ENCODE measurements at regions not wholly inside any gene's neighbourhood (a gene's known extent, or its start where the extent isn't known, plus 50 kb on each side); places are given as distances from the start of the nearest gene placed in this dataset.
"Not testable (repeated sequence)": the region's sequence is repeated elsewhere in the genome, so short reads cannot be mapped to it uniquely, and the experiment has no call there.

DNA sequence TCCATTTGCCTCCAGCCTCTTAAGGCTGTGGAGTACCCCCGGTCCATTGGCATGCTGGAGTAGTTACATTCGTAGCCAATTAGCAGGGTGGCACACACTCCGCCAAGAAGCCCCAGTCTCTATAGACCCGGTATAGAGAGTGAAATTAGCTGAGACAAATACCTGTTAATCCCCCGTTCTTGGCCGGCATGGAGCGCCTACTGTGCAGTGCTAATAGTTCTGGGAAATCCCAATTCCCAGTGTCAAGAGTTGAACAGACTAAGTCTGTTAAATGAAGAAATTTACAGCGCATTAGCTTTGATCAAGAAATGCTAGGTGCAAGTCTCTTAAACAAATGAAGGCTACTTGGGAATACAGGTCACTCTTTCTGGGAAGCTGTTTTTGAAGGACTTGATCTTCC lies 127.8 kb upstream of the ARX start:
- no peak for DNase-seq (ENCODE audit: low read depth, low spot score)

DNA sequence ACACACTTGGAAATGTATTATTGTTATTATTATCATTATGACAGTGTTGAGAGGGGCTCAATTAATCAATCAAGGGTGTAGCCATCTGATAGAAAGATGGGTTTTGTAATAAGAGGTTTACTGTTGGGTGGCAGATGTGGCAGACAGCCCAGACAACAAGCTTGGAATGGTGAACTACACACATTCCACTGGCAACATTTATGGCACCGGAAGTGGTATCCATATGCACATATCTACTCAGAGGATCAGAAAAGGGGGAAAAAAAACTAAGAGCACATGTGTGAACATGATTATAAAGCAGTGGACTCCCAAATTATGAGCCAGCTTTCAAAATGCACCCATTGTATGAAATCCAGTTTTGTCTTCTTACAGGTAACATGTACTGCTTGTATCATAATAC lies 125.9 kb upstream of the ARX start:
- DNase-seq (ENCODE audit: low read depth, low spot score) = no peak

DNA sequence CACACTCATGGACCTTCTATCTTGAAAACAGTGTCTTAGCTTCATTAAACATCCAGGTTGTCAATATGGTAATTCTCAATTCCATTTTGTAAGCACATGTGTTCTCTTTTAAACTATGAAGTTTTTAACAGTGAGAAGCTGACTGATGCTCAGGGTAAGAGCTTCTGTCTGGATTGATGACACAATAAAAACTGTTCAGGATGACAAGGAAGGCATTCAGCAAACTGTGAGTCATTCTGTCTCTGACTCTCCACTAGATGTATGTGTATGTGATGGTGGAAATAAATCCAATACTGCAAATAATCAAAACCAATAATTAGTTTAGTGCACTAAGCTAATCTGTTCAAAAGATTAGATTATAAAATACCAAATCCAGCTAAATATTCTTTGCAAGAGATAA lies 115.3 kb upstream of the ARX start:
- no peak for DNase-seq (ENCODE audit: low read depth, low spot score)

DNA sequence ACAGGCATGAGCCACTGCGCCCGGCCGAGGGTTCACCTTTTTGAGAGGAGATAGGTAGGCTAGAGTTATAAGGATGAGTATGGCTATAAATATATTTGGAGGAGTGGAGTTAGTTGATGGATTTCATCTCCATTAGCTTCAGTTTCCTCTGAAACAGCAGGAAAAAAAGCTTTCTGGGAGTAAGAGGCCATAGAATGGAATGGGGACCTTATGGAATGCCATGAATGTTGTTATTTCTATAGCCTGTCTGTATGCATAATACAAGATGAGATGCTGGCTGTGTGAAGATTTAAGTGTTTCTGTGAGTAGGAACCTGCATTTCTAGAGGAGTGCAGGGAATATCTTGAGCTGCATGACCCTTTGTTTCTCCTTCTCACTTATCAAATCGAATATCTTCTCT lies 114.9 kb upstream of the ARX start:
- DNase-seq (ENCODE audit: low read depth, low spot score) = no peak

DNA sequence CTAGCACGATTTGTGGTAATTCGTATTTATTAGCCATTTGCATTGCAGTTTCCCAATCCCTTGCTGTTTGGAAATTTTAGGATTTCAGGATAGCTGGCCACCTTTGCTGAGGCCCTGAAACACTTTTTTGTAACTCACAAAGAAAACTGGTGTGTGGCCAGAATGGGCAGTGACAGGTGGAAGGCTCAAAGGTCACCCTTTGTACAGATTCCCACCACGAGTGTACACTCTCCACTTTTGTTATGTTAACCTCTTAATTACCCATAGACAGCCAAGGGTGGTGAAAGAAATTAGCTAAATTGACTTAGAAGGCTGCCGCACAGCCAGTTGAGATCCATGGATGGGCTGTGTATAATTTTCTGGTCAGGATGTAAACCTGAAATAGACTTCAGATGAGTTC lies 109.7 kb upstream of the ARX start:
- DNase-seq (ENCODE audit: low read depth, low spot score) = no peak

DNA sequence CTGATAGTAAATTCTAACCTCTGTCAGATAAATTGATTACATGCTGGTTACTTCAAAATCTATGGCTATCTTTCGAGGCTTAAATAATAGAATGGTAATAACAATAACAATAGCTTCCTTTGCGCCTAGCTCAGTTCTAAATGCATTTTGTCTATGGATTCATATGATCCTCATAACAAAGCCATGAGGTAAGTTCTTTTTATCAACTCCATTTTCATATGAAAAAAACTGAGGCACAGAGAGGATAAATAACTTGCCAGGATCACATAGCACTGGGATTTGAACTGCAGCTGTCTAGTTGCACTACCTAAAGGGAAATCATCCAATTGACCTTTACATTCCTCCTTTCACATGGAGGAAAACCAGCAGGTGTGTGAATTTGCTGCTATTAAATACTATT lies 108.6 kb upstream of the ARX start:
- DNase-seq (ENCODE audit: low read depth, low spot score) = no peak

DNA sequence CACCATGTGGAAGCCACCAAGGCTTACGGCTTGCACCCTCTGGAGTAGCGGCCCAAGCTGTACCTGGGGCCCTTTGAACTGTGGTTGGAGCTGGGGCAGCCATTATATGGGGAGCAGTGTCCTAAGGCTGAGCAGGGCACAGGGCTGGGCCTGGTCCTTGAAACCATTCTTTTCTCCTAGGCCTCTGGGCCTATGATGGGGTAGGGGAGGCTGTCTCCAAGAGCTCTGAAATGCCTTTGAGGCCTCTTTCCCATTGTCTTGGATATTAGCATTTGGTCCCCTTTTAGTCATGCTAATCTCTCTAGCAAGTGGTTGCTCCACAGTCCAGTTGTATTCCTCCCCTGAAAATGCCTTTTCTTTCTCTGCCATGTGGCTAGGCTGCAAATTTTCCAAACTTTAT lies 96.4 kb upstream of the ARX start:
- no peak for DNase-seq (ENCODE audit: low read depth, low spot score)

DNA sequence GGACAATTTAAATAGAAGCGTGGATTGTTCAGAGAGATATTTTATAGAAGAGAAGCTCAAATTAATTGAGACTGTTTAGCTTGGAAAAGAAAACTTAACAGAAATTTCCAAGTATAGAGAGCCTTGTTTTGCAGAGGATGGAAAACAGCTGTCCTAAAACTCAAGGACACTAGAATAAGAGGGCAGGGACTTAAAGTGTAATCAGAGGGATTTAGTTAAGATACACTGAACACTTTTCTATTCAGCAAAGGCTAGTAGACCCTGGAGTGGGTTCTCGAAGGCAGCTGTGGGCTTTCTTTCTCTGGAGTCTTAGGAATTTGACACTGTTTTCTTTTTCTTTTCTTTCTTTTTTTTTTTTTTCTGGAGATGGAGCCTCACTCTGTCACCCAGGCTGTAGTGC lies 92.7 kb upstream of the ARX start:
- DNase-seq (ENCODE audit: low read depth, low spot score) = no peak

DNA sequence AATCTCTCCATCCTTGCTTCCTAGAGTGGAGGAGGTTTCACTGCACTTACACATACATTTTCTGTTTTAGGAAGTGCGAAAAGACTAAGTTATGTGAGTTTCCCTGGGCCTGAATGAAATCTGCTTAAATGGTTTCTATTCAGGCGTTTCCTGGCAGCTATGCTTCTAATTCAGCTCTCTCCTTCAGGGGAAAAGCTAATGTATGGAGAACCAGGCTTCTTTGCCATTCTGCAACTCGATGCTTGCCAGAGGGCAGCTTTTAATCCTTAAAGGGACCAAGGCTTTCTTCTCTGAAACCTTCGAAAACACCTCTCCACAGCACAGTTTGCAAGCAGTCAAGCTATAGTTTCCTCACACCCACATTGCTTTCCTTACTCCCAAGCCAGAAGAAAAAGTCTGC lies 89.5 kb upstream of the ARX start:
- DNase-seq (ENCODE audit: low read depth, low spot score) = no peak

DNA sequence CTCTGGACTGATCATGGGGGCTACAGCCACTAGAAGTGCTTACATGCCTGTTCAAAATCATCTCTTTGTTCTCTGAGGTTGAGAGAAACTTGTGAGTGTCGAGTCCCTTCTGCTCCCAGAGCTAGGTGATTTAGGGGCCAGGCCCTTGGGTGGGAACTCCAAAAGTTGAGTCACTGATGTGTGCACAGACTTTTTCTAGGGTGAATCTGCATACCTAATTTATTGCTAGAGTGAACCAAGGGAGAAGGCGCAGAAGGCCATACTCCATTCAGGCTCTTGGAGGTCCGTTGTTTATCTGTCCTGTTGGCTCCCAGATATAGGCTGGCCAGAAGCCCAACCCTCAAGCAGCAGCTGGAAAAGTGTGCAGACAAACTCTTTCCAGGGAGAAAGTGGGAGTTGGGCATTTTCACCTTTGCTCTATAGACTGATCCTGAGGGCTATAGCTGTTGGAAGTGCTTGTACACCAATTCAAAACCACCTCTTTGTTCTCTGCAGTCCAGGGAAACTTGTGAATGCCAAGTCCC lies 80.8 kb upstream of the ARX start:
- DNase-seq (ENCODE audit: low read depth, low spot score) = no peak

DNA sequence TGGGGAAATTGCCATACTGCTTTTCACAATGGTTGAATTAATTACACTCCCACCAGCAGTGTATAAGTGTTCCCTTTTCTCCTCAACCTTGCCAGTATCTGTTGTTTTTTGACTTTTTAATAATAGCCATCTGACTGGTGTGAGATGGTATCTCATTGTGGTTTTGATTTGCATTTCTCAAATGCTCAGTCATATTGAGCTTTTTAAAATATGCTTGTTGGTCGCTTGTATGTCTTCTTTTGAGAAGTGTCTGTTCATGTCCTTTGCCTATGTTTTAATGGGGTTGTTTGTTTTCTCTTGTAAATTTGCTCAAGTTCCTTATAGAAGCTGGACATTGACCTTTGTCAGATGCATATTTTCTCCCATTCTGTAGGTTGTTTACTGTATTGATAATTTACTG lies 75.4 kb upstream of the ARX start:
- DNase-seq (ENCODE audit: low read depth, low spot score) = not testable (repeated sequence)

DNA sequence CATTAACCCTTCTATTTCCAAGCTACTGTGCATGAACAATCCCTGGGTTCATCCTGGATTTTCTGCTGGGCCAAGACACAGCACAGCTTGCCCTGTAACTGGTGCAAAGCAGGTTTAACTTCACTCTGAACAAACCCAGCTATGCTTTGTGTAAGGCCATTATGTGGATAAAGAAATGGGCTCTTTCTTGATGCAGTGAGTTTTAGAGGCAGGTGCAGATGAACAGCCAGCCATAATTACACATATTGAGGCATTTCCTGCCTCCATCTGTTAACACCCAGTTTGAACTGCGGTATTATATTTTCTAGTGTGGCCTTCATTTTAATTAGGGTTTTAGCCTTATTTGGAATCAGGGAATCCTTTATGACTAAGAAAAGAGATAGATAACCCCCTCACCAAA lies 68.7 kb upstream of the ARX start:
- no peak for DNase-seq (ENCODE audit: low read depth, low spot score)

DNA sequence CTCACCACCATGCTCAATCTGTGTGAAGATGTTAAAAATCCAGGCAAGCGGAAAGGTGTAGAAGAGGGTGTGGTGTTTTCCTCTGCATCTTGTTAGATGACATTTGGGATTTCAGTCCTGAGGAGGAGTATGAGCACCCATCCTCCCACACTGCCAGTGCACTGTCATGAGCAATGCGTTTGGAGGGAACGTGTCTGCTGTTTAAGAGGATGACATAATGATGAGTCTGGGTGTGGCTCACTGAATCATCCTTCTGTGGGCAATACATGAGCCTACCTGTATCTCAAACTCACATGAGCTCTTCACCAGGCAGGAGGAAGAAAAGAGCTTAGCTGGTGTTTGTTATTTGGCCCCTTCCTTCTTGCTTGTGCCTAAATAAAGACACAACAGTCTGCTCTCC lies 67.9 kb upstream of the ARX start:
- DNase-seq (ENCODE audit: low read depth, low spot score) = no peak

DNA sequence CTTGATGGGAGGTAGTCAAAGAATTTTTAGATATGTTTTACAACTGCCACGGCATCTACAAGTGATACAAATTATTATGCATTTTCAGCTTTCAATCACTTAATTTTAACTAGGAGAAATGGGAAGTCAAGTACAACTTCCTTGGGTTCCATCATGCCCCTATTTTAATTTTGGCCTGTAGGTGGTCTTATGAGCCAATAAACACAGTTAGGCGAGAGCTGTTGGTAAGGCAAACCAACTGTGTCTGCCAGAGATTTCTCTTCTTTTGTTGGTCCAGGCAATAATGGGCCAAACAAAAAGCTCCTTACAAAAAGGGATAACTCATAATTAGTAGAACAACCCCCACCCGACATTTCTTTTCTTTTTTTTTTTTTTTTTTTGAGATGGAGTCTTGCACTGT lies 63.3 kb upstream of the ARX start:
- no peak for DNase-seq (ENCODE audit: low read depth, low spot score)

DNA sequence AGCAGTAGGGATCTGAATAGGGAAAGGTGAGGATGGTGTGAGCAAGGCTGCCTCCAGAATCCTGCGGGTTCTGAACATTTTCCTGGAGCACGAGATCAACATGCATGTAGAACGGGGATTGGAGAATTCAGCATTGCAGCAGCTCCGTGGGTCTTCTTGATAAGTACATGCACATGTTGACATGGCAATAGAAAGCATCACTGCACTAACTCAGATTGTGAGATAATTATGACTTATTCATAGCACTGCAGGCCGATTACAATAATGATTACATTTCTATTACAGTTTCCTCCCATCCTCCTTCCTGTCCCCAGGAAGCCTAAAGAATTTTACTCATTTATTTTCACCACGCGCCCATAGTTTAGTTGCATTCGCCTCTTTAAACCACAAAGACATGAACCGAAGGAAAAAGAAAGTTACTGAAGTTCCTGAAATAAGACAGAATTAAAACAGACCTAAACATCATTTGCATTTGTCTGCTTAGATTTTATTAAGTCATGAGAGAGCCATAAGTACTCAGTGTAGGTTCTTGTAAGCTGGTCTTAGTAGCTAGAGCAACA lies 61.3 kb upstream of the ARX start:
- DNase-seq (ENCODE audit: low read depth, low spot score) = no peak

DNA sequence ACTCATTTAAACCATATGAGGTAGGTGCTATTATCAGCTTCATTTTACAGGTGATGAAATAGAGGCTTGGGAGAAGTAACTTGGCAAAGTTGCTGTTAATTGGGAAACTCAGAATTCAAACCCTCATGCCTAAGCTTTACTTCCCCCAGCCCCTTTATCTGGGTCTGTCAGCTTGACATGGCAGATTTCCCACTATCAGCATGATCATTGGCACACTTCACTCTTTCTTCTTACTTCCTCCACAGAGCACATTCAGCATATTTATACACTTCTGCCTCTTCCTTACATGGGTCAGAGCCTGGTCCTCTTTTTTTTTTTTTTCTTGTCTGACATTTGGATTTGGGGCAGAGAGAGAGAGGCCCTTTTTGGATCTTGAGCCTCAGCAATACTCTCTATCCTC lies 56.5 kb upstream of the ARX start:
- no peak for DNase-seq (ENCODE audit: low read depth, low spot score)

DNA sequence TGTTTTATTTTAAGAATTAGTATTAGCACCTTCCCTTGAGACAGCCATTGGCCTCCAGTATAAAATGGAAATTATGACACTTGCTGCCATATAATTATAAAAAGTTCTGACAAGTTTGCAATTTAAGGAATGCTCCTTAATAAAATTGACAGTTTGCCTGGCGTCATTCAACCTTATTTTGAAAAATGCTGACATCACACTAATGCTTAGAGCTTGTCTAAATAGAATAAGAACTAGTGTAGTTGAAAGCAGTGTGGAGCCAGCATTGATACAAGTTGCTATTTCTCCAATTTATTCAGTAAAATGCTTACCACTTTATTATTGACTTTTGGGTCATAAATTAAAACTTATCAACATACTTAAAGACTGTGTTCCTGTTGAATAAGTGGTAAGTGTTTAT lies 54.3 kb upstream of the ARX start:
- no peak for DNase-seq (ENCODE audit: low read depth, low spot score)

DNA sequence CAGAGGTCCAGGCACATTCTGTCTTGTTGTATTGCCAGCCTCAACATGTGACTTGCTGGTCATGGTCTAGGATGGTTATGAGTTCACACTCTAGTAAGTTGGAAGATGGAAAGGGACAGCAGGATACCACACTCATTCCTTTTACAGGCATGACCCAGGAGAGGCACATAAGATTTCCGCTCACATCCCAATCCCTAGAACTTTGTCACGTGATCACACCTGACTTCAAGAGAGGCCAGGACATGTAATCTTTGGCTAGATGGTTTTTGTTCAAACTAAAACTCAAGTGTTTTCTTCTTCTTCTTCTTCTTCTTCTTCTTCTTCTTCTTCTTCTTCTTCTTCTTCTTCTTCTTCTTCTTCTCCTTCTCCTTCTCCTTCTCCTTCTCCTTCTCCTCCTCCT lies 53.4 kb upstream of the ARX start:
- no peak for DNase-seq (ENCODE audit: low read depth, low spot score)

DNA sequence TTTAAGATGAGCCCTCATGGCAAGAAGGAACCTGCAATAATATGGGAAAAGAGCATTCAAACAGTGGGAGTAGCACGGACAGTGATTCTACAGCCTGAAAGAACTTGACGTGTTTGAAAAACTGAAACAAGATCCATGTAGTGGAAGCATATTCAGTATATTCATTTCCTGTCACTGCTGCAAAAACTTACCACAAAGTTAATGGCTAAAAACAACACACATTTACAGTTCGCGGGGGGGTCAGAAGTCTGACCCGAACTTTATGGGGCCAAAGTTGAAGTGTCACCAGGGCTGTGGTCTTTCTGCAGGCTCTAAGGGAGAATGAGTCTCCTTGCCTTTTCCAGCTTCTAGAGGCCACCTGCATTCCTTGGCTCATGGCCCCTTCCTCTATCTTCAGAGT lies 52.6 kb upstream of the ARX start:
- no peak for DNase-seq (ENCODE audit: low read depth, low spot score)

DNA sequence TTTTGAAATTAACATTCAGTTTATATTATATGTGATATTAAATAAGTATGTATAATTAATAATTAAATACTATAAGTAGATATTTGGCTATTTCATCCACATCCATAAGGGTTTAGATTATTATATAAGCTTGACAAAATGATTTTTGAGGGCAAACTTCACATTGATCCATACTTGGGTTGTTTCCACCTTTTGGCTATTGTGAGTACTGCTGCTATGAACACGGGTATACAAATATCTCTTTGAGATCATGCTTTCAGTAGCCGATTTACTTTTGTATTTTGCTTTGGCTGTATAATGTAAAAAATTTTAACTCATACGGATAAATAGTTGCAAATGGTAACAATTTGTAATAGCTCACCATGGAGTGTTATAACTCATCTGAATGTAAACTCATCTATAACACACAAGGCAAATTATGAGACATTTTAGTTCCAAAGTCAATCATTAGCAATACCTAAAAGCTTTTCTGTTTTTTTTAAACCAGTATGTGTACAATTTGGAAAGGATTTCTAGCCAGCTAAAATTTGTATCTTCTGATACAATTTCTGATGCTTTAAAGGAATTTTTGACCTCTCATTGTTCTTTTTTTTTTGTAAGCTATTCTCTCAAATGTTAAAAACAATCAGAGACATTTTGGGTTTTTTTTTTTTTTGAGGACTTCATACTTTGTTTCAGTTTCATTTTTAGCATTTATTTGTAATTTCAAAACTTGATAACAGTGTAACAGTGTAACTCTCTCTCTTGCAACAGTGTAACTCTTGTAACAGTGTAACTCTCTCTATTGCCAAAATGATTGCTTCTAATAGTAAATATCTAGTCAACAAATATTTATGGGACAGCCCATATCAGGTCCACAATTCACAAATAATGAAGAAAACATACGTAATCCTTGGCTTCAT lies 51.8 kb upstream of the ARX start:
- no peak for DNase-seq (ENCODE audit: low read depth, low spot score)

DNA sequence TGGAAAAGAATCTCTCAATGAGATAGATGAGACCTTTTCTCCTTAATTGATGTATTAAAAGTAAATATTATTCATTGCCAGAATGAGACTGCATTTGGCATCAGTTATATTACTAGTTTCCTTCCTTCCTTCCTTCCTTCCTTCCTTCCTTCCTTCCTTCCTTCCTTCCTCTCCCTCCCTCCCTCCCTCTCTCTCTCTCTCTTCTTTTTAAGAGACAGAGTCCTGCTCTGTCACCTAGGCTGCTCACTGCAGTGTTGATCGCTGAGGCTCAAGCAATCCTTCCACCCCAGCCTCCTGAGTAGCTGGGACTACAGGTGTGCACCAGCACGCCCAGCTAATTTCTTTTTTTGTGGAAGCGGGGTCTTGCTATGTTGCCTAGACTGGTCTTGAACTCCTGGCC lies 50.4 kb upstream of the ARX start:
- DNase-seq (ENCODE audit: low read depth, low spot score) = no peak

All from brain pericyte (primary cell).